A549 (cell line): ENCODE measurements at regions not wholly inside any gene's neighbourhood (a gene's known extent, or its start where the extent isn't known, plus 50 kb on each side); places are given as distances from the start of the nearest gene placed in this dataset.

Source experiments
- ATAC-seq, 2 experiments: fragments of 200-7000 bp in 1 of 2; fragments of >200 bp in 1 of 2; cut with Nextera tagmentation in 1 of 2; cut with Tn5 transposase in 1 of 2; 3 replicates each; pipeline versions ENCODE4 v1.8.0 to v1.9.1; 2018 to 2020; ENCODE audit warnings: mild to moderate bottlenecking in 1 of 2, moderate library complexity in 1 of 2
- CTCF ChIA-PET: fragments of 300-600 bp; sonication (Branson Sonifier 250); formaldehyde crosslinking; extraction: SDS; loops from one replicate; lab custom pipeline; 2021; ENCODE audit warnings: antibody characterized with exemption, inconsistent platforms; lab: Yijun Ruan, JAX
- POLR2A ChIA-PET: fragments of 350-600 bp; formaldehyde crosslinking; extraction: SDS; loops from one replicate; lab custom pipeline; 2021; ENCODE audit warnings: antibody characterized with exemption, inconsistent platforms; lab: Yijun Ruan, JAX
- DNase-seq, 2 experiments: peaks; one replicate each; pipeline versions ENCODE4 v3.0.0 to v3.0.0-alpha.2; 2011 to 2016; ENCODE audit warnings: low read depth in 1 of 2, low spot score in 1 of 2
- FAIRE-seq: peaks from 2 replicates; lab custom pipeline; 2011; peaks lifted over from hg19 to GRCh38; lab: Jason Lieb, UNC
- H3K27ac ChIP-seq, 2 experiments: fragments of >200 bp; sonication (Bioruptor Twin); formaldehyde crosslinking; 3 replicates each; pipeline ENCODE4 v1.5.1; 2016 to 2017
- H3K4me1 ChIP-seq: fragments of >200 bp; sonication (Bioruptor Twin); formaldehyde crosslinking; 3 replicates; pipeline ENCODE4 v1.6.1; 2016
- H3K4me2 ChIP-seq: fragments of >200 bp; sonication (Bioruptor Twin); formaldehyde crosslinking; 3 replicates; pipeline ENCODE4 v1.6.1; 2016
- H3K4me3 ChIP-seq: fragments of >200 bp; sonication (Bioruptor Twin); formaldehyde crosslinking; 3 replicates; pipeline ENCODE4 v1.5.1; 2016
- H3K9me3 ChIP-seq: fragments of >200 bp; sonication (Bioruptor Twin); formaldehyde crosslinking; 3 replicates; pipeline ENCODE4 v1.6.1; 2016
- CBX2 ChIP-seq: fragments of 200-600 bp; sonication (generic); IDR thresholded peaks from 2 replicates; pipeline ENCODE4 v1.6.1; 2016; ENCODE audit warnings: low read depth, mild to moderate bottlenecking, borderline replicate concordance
- CTCF ChIP-seq: fragments of >200 bp; sonication (Bioruptor Twin); formaldehyde crosslinking; IDR thresholded peaks from 3 replicates; pipeline ENCODE4 v1.5.1; 2016
- E2F6 ChIP-seq: IDR thresholded peaks from 2 replicates; pipeline ENCODE4 v1.6.1; 2012; ENCODE audit warnings: low read depth, borderline replicate concordance
- ELK1 ChIP-seq: fragments of 150-350 bp; IDR thresholded peaks from 2 replicates; pipeline ENCODE4 v1.6.1; 2014; ENCODE audit warnings: low read depth, mild to moderate bottlenecking, low read length
- ESRRA ChIP-seq: fragments of 150-350 bp; IDR thresholded peaks from 2 replicates; pipeline ENCODE4 v1.6.1; 2014; ENCODE audit warnings: mild to moderate bottlenecking, low read length, borderline replicate concordance
- FOXS1 ChIP-seq: fragments of 250-450 bp; sonication (Bioruptor Pico); IDR thresholded peaks from 2 replicates; pipeline ENCODE4 v1.5.0; 2020; ENCODE audit warnings: mild to moderate bottlenecking, moderate library complexity
- GATA3 ChIP-seq: IDR thresholded peaks from 2 replicates; pipeline ENCODE4 v1.6.1; 2012; ENCODE audit warnings: borderline replicate concordance
- HDAC2 ChIP-seq: fragments of 200-600 bp; sonication (generic); IDR thresholded peaks from 2 replicates; pipeline ENCODE4 v1.6.1; 2016
- HOXA7 ChIP-seq: fragments of 250-450 bp; sonication (Bioruptor Pico); IDR thresholded peaks from 2 replicates; pipeline ENCODE4 v1.5.0; 2020; ENCODE audit warnings: mild to moderate bottlenecking, moderate library complexity
- HOXB13 ChIP-seq: fragments of 250-450 bp; sonication (Bioruptor Pico); IDR thresholded peaks from 2 replicates; pipeline ENCODE4 v1.5.0; 2020; ENCODE audit warnings: low read depth, mild to moderate bottlenecking, moderate library complexity
- HOXB5 ChIP-seq: fragments of 250-450 bp; sonication (Bioruptor Pico); IDR thresholded peaks from 2 replicates; pipeline ENCODE4 v1.5.0; 2020; ENCODE audit warnings: mild to moderate bottlenecking, moderate library complexity
- KDM5A ChIP-seq: fragments of 200-600 bp; sonication (generic); IDR thresholded peaks from 2 replicates; pipeline ENCODE4 v1.6.1; 2016; ENCODE audit warnings: antibody characterized with exemption, mild to moderate bottlenecking
- MAZ ChIP-seq: fragments of 150-350 bp; IDR thresholded peaks from 2 replicates; pipeline ENCODE4 v1.6.1; 2014; ENCODE audit warnings: antibody characterized with exemption, low read depth, low read length, borderline replicate concordance
- NFE2L2 ChIP-seq: fragments of 150-350 bp; conservative IDR thresholded peaks from 2 replicates; pipeline ENCODE4 v1.6.1; 2014; ENCODE audit warnings: low read length
- NR3C1 ChIP-seq: fragments of >200 bp; sonication (Bioruptor Twin); formaldehyde crosslinking; IDR thresholded peaks from 3 replicates; pipeline ENCODE4 v1.6.1; 2017
- PBX3 ChIP-seq: IDR thresholded peaks from 2 replicates; pipeline ENCODE4 v1.6.1; 2012
- RARB ChIP-seq: fragments of 250-450 bp; sonication (Bioruptor Pico); IDR thresholded peaks from 2 replicates; pipeline ENCODE4 v1.8.0; 2021; ENCODE audit warnings: mild to moderate bottlenecking, moderate library complexity
- TFCP2L1 ChIP-seq: fragments of 250-450 bp; sonication (Bioruptor Pico); IDR thresholded peaks from 2 replicates; pipeline ENCODE4 v1.5.0; 2021; ENCODE audit warnings: mild to moderate bottlenecking
- ZC3H11A ChIP-seq: fragments of 450-650 bp; IDR thresholded peaks from 2 replicates; pipeline ENCODE4 v1.6.1; 2014; ENCODE audit warnings: antibody characterized with exemption, mild to moderate bottlenecking
- ZFP36 ChIP-seq: fragments of 450-650 bp; IDR thresholded peaks from 2 replicates; pipeline ENCODE4 v1.6.1; 2014; ENCODE audit warnings: borderline replicate concordance; ENCODE audit not compliant: partially characterized antibody
- ZNF302 ChIP-seq: fragments of 250-450 bp; sonication (Bioruptor Pico); IDR thresholded peaks from 2 replicates; pipeline ENCODE4 v1.9.0; 2021; ENCODE audit warnings: inconsistent platforms, mild to moderate bottlenecking, moderate library complexity
- WGBS: methylation state at CpG from one replicate; pipeline ENCODE4 v1.1.6; 2017; ENCODE audit errors: missing lambda C conversion rate; 5-methylcytosine and 5-hydroxymethylcytosine counted together
- TF ChIP-seq, protein P1 (sequence below): fragments of 250-450 bp; sonication (Bioruptor Pico); IDR thresholded peaks from 2 replicates; pipeline ENCODE4 v1.5.0; 2021; ENCODE audit warnings: mild to moderate bottlenecking, moderate library complexity, borderline replicate concordance
- TF ChIP-seq, protein P2 (sequence below): fragments of 450-650 bp; IDR thresholded peaks from 2 replicates; pipeline ENCODE4 v1.6.1; 2014; ENCODE audit warnings: antibody characterized with exemption

DNA sequence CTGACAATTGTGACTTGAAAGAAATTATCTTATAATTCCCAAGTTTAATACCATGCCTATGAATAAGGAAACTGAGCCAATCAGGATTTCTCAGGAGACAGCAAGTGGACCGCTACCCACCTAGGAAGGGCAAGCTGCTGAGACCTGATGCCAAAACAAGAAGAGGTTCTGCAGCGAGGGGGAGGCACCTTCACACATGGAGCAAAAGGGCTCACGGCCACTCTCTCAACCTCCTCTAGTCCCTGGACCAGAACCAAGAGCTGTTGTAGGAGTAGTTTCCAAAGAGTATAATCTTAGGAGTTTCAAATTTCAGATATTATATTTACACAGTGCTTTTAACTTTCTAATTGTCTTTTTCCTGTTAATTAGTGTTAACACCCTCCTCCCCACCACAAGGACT is 154.7 kb upstream of the ETAA1 start:
- FAIRE-seq: no peak
- TF ChIP-seq ELK1: no peak
- TF ChIP-seq HOXA7 (CRISPR knock-in tag): no peak
- TF ChIP-seq TFCP2L1: no peak
- TF ChIP-seq ZC3H11A: no peak
- no peak for TF ChIP-seq PBX3
- no peak for TF ChIP-seq MAZ
- TF ChIP-seq GATA3: no peak
- no peak for TF ChIP-seq HDAC2
- TF ChIP-seq CTCF: no peak
- no peak for TF ChIP-seq ZFP36
- TF ChIP-seq KDM5A: no peak
- TF ChIP-seq HOXB5 (CRISPR knock-in tag): no peak

DNA sequence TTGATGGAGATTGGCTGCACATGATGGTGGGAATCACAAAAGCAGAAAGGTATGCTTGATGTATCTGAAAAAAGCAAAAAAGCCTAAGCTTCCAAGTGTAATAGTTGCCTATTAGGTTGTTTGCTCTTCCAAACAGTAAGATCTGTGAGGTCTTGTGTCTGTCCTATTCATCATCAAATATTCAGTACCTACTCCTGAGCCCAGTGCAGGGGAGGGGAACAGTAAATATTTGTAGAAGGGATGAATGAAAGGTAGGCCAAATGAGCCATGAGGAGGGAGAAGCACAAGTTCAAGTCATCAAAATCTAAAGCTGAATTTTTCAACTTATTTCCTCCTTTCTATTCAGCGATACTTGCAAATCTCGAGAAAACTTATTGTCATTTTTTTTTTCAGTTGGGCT is 153.2 kb upstream of the ETAA1 start:
- TF ChIP-seq ZNF302 (CRISPR knock-in tag): no peak
- TF ChIP-seq RARB (CRISPR knock-in tag): no peak
- TF ChIP-seq HOXB13 (CRISPR knock-in tag): no peak
- no peak for TF ChIP-seq HDAC2
- TF ChIP-seq NR3C1: no peak
- TF ChIP-seq ESRRA: no peak
- no peak for TF ChIP-seq FOXS1 (CRISPR knock-in tag)
- TF ChIP-seq NFE2L2: no peak
- no peak for TF ChIP-seq E2F6
- TF ChIP-seq CBX2: no peak
- TF ChIP-seq, protein P1, sequence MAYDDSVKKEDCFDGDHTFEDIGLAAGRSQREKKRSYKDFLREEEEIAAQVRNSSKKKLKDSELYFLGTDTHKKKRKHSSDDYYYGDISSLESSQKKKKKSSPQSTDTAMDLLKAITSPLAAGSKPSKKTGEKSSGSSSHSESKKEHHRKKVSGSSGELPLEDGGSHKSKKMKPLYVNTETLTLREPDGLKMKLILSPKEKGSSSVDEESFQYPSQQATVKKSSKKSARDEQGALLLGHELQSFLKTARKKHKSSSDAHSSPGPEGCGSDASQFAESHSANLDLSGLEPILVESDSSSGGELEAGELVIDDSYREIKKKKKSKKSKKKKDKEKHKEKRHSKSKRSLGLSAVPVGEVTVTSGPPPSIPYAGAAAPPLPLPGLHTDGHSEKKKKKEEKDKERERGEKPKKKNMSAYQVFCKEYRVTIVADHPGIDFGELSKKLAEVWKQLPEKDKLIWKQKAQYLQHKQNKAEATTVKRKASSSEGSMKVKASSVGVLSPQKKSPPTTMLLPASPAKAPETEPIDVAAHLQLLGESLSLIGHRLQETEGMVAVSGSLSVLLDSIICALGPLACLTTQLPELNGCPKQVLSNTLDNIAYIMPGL (CRISPR knock-in tag): no peak
- TF ChIP-seq, protein P2, sequence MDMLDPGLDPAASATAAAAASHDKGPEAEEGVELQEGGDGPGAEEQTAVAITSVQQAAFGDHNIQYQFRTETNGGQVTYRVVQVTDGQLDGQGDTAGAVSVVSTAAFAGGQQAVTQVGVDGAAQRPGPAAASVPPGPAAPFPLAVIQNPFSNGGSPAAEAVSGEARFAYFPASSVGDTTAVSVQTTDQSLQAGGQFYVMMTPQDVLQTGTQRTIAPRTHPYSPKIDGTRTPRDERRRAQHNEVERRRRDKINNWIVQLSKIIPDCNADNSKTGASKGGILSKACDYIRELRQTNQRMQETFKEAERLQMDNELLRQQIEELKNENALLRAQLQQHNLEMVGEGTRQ: no peak
- Histone ChIP-seq H3K27ac (no peak overlapping the region), H3K9me3 (no peaks in the 10 kb centered on the region), H3K4me1 (no peaks in the 10 kb centered on the region), H3K4me2 (no peak overlapping the region), H3K4me3 (no peak overlapping the region)
- ATAC-seq (no peak), DNase-seq (no peak), FAIRE-seq (no peak)
- CTCF ChIA-PET: no interaction called here
- WGBS: 50% methylated on average over 2 of the region's 2 CpGs
- POLR2A ChIA-PET: no interaction called here

More for the DNA sequence above, 154.7 kb upstream of the ETAA1 start:
- Histone ChIP-seq H3K9me3 (no peaks in the 10 kb centered on the region), H3K4me1 (no peaks in the 10 kb centered on the region), H3K27ac (no peak overlapping the region), H3K4me3 (no peak overlapping the region), H3K4me2 (no peak overlapping the region)
- ATAC-seq: no peak
- DNase-seq: no peak
- POLR2A ChIA-PET: no interaction called here
- WGBS: 70% methylated on average over 3 of the region's 3 CpGs
- CTCF ChIA-PET: no interaction called here
